T follicular helper cell (primary cell): ENCODE measurements at regions not wholly inside any gene's neighbourhood (a gene's known extent, or its start where the extent isn't known, plus 50 kb on each side); places are given as distances from the start of the nearest gene placed in this dataset.
"Not testable (repeated sequence)": the region's sequence is repeated elsewhere in the genome, so short reads cannot be mapped to it uniquely, and the experiment has no call there.

ENCODE experiments used
- DNase-seq: peaks from one replicate; pipeline ENCODE4 v3.0.0-alpha.2; 2020; ENCODE audit warnings: low read depth

- not testable (repeated sequence) for DNase-seq
These were observed 267.9 kb upstream of the GRAMD2B start for GRCh38 chr5:126155298-126155697.

GRCh38 chr5:126166368-126166767 is 256.8 kb upstream of the GRAMD2B start:
- DNase-seq: no peak

- no peak for DNase-seq
These were observed 254.4 kb upstream of the GRAMD2B start for GRCh38 chr5:126168785-126169184.

GRCh38 chr5:126171916-126172315 is 251.3 kb upstream of the GRAMD2B start:
- no peak for DNase-seq

GRCh38 chr5:126172812-126173211 is 250.4 kb upstream of the GRAMD2B start:
- no peak for DNase-seq

GRCh38 chr5:126178521-126178920 is 244.7 kb upstream of the GRAMD2B start:
- DNase-seq: no peak

GRCh38 chr5:126182971-126183695 is 240.1 kb upstream of the GRAMD2B start:
- DNase-seq: no peak

- no peak for DNase-seq
These were observed 238.7 kb upstream of the GRAMD2B start for GRCh38 chr5:126184474-126184873.

- DNase-seq: no peak
These were observed 237.0 kb upstream of the GRAMD2B start for GRCh38 chr5:126186210-126186609.

- DNase-seq: no peak
These were observed 234.4 kb upstream of the GRAMD2B start for GRCh38 chr5:126188804-126189203.

GRCh38 chr5:126189231-126189630 is 234.0 kb upstream of the GRAMD2B start:
- DNase-seq: no peak

- DNase-seq: no peak
These were observed 233.3 kb upstream of the GRAMD2B start for GRCh38 chr5:126189862-126190261.

- DNase-seq: no peak
These were observed 231.0 kb upstream of the GRAMD2B start for GRCh38 chr5:126192226-126192625.

- DNase-seq: no peak
These were observed 227.7 kb upstream of the GRAMD2B start for GRCh38 chr5:126195410-126196100.

- DNase-seq: no peak
These were observed 224.7 kb upstream of the GRAMD2B start for GRCh38 chr5:126198531-126198930.

- no peak for DNase-seq
These were observed 223.7 kb upstream of the GRAMD2B start for GRCh38 chr5:126199467-126199866.

GRCh38 chr5:126208691-126209090 is 214.5 kb upstream of the GRAMD2B start:
- DNase-seq: no peak

- DNase-seq: no peak
These were observed 212.3 kb upstream of the GRAMD2B start for GRCh38 chr5:126210955-126211354.

- DNase-seq: no peak
These were observed 203.6 kb upstream of the GRAMD2B start for GRCh38 chr5:126219616-126220015.

- DNase-seq: no peak
These were observed 202.5 kb upstream of the GRAMD2B start for GRCh38 chr5:126220725-126221124.

GRCh38 chr5:126228934-126229333 is 194.3 kb upstream of the GRAMD2B start:
- no peak for DNase-seq

GRCh38 chr5:126233256-126233655 is 190.0 kb upstream of the GRAMD2B start:
- no peak for DNase-seq

GRCh38 chr5:126234563-126235195 is 188.5 kb upstream of the GRAMD2B start:
- no peak for DNase-seq
